SK-N-SH (cell line): ENCODE measurements at regions not wholly inside any gene's neighbourhood (a gene's known extent, or its start where the extent isn't known, plus 50 kb on each side); places are given as distances from the start of the nearest gene placed in this dataset.

Experiments
- CTCF ChIA-PET: fragments of 300-600, 350-600 bp; formaldehyde crosslinking; extraction: SDS; loops from one replicate; lab custom pipeline; 2021; lab: Yijun Ruan, JAX
- POLR2A ChIA-PET: fragments of 350-600 bp; sonication (Branson Sonifier 250); formaldehyde crosslinking; extraction: SDS; loops from one replicate; lab custom pipeline; 2020; ENCODE audit warnings: antibody characterized with exemption, inconsistent platforms; lab: Yijun Ruan, JAX
- DNase-seq: peaks from one replicate; pipeline ENCODE4 v3.0.0; 2012
- H2AFZ ChIP-seq: fragments of 200-600 bp; sonication (generic); 2 replicates; pipeline ENCODE4 v1.8.1; 2016; ENCODE audit warnings: antibody characterized with exemption, mild to moderate bottlenecking, low read depth
- H3F3A ChIP-seq: fragments of 200-600 bp; sonication (generic); replicated peaks from 2 replicates; pipeline ENCODE3; 2016; ENCODE audit warnings: antibody characterized with exemption, mild to moderate bottlenecking; ENCODE audit not compliant: insufficient read depth
- H3K27ac ChIP-seq, 2 experiments: fragments of 200-500 bp in 1 of 2; fragments of 200-600 bp in 1 of 2; sonication (Bioruptor generic) in 1 of 2; sonication (generic), shearing (Covaris generic) in 1 of 2; 2 replicates each; pipeline versions ENCODE4 v1.5.1 to v1.6.1; 2014 to 2016; ENCODE audit warnings: low read depth in 2 of 2, inconsistent platforms in 1 of 2, low read length in 1 of 2, mild to moderate bottlenecking in 1 of 2, mixed read lengths in 1 of 2
- H3K27me3 ChIP-seq: fragments of 200-600 bp; sonication (generic), shearing (Covaris generic); 2 replicates; pipeline ENCODE4 v1.6.1; 2016; ENCODE audit warnings: mixed run types; ENCODE audit not compliant: insufficient read depth
- H3K36me3 ChIP-seq, 2 experiments: fragments of 200-500 bp in 1 of 2; fragments of 200-600 bp in 1 of 2; sonication (Bioruptor generic) in 1 of 2; sonication (generic) in 1 of 2; replicated peaks in 1 of 2; 2 replicates each; pipeline versions ENCODE3 to v1.5.1; 2014 to 2016; ENCODE audit warnings: low read length in 1 of 2, mild to moderate bottlenecking in 1 of 2; ENCODE audit not compliant: insufficient read depth in 2 of 2, control insufficient read depth in 1 of 2
- H3K4me1 ChIP-seq, 2 experiments: fragments of 200-500 bp in 1 of 2; fragments of 200-600 bp in 1 of 2; sonication (Bioruptor generic) in 1 of 2; sonication (generic), shearing (Covaris generic) in 1 of 2; 2 replicates each; pipeline versions ENCODE4 v1.5.1 to v1.6.1; 2014 to 2016; ENCODE audit warnings: low read depth in 1 of 2, low read length in 1 of 2, mixed run types in 1 of 2; ENCODE audit not compliant: insufficient read depth in 2 of 2, control insufficient read depth in 1 of 2
- H3K4me2 ChIP-seq: fragments of 200-600 bp; sonication (generic), shearing (Covaris generic); 2 replicates; pipeline ENCODE4 v1.6.1; 2017; ENCODE audit warnings: mixed run types
- H3K4me3 ChIP-seq, 2 experiments: fragments of 200-500 bp in 1 of 2; fragments of 200-600 bp in 1 of 2; sonication (Bioruptor generic) in 1 of 2; sonication (generic), shearing (Covaris generic) in 1 of 2; 2 replicates each; pipeline versions ENCODE4 v1.5.1 to v1.8.1; 2014 to 2016; ENCODE audit warnings: low read depth in 2 of 2, inconsistent platforms in 1 of 2, low read length in 1 of 2, mild to moderate bottlenecking in 1 of 2, mixed read lengths in 1 of 2, moderate library complexity in 1 of 2
- H3K79me2 ChIP-seq: fragments of 200-600 bp; sonication (generic); 2 replicates; pipeline ENCODE4 v1.8.1; 2017; ENCODE audit warnings: mild to moderate bottlenecking; ENCODE audit not compliant: insufficient read depth
- H3K9ac ChIP-seq: fragments of 200-600 bp; sonication (generic); 2 replicates; pipeline ENCODE4 v1.6.1; 2017; ENCODE audit warnings: mixed run types
- H3K9me2 ChIP-seq: fragments of 200-600 bp; sonication (generic); 2 replicates; pipeline ENCODE4 v1.6.1; 2017; ENCODE audit warnings: mixed run types
- H3K9me3 ChIP-seq: fragments of 200-600 bp; sonication (generic); 2 replicates; pipeline ENCODE4 v1.6.1; 2017; ENCODE audit warnings: mixed run types, mild to moderate bottlenecking, moderate library complexity
- H4K20me1 ChIP-seq: fragments of 200-600 bp; sonication (generic); 2 replicates; pipeline ENCODE4 v1.6.1; 2017; ENCODE audit warnings: mild to moderate bottlenecking, mixed run types; ENCODE audit not compliant: insufficient read depth
- ELF1 ChIP-seq: IDR thresholded peaks from 2 replicates; pipeline ENCODE4 v1.4.0; 2012
- FOSL2 ChIP-seq: IDR thresholded peaks from 2 replicates; pipeline ENCODE4 v1.4.0; 2012; ENCODE audit warnings: low read depth, mild to moderate bottlenecking, moderate library complexity, borderline replicate concordance
- GABPA ChIP-seq: IDR thresholded peaks from 2 replicates; pipeline ENCODE4 v1.4.0; 2012; ENCODE audit warnings: low read depth, mild to moderate bottlenecking
- MEF2A ChIP-seq: IDR thresholded peaks from 2 replicates; pipeline ENCODE4 v1.4.0; 2012; ENCODE audit warnings: low read depth, borderline replicate concordance
- POLR2AphosphoS5 ChIP-seq: IDR thresholded peaks from 2 replicates; pipeline ENCODE4 v1.6.1; 2012; ENCODE audit warnings: low read depth, low read length
- RAD21 ChIP-seq: IDR thresholded peaks from 2 replicates; pipeline ENCODE4 v1.6.1; 2012; ENCODE audit warnings: mild to moderate bottlenecking, low read length
- RXRA ChIP-seq: IDR thresholded peaks from 2 replicates; pipeline ENCODE4 v1.4.0; 2012; ENCODE audit warnings: low read depth, mild to moderate bottlenecking, borderline replicate concordance
- SIN3A ChIP-seq: IDR thresholded peaks from 2 replicates; pipeline ENCODE4 v1.6.1; 2012; ENCODE audit warnings: low read depth, mild to moderate bottlenecking, low read length, moderate library complexity, borderline replicate concordance
- SMC3 ChIP-seq: IDR thresholded peaks from 2 replicates; pipeline ENCODE4 v1.6.1; 2012; ENCODE audit warnings: low read depth, low read length, improper control_type of control experiment
- TEAD4 ChIP-seq: IDR thresholded peaks from 2 replicates; pipeline ENCODE4 v1.4.0; 2012; ENCODE audit warnings: mild to moderate bottlenecking, borderline replicate concordance; ENCODE audit not compliant: insufficient read depth
- WGBS: methylation state at CpG from one replicate; pipeline ENCODE4 v1.1.6; 2017; ENCODE audit warnings: low lambda C conversion rate; 5-methylcytosine and 5-hydroxymethylcytosine counted together
- TF ChIP-seq, protein P1 (sequence below): fragments of 150-350 bp; IDR thresholded peaks from 2 replicates; pipeline ENCODE4 v1.6.1; 2016; ENCODE audit warnings: mild to moderate bottlenecking, low read depth, low read length
- TF ChIP-seq, protein P2 (sequence below): IDR thresholded peaks from 2 replicates; pipeline ENCODE4 v1.4.0; 2012; ENCODE audit warnings: low read depth, borderline replicate concordance
- TF ChIP-seq, protein P3 (sequence below): IDR thresholded peaks from 2 replicates; pipeline ENCODE4 v1.4.0; 2012; ENCODE audit warnings: low read depth, borderline replicate concordance
- TF ChIP-seq, protein P4 (sequence below): fragments of 150-350 bp; IDR thresholded peaks from 2 replicates; pipeline ENCODE4 v1.6.1; 2017; ENCODE audit warnings: antibody characterized with exemption, low read length, low read depth, borderline replicate concordance
- TF ChIP-seq, protein P5 (sequence below): IDR thresholded peaks from 2 replicates; pipeline ENCODE4; 2012
- TF ChIP-seq, protein P6 (sequence below): IDR thresholded peaks from 2 replicates; pipeline ENCODE4 v1.6.1; 2012; ENCODE audit warnings: mild to moderate bottlenecking, low read depth, low read length, moderate library complexity

DNA sequence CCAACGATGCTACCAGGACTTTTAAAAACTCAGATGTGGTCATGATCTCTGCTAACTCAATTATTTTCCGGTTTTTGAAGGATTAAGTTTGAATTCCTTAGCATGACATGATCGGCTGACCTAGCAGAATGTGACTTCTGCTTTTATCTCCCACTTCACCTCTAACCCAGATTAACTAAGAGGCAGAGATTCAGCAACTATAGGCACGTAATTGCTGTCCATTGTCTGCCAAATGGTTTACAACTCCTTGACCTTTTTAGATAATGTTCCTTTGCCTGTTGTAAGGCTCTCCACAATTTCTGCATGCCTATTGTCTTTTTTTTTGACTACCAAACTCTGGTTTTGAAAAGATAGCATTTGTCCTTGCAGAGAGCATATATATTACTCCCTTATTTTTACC, 268.2 kb downstream of the BRINP1 start:
- CTCF ChIA-PET: no interaction called here
- H3K4me2 ChIP-seq: no peak overlapping the region
- no peaks in the 10 kb centered on the region for H3F3A ChIP-seq
- H3K9me2 ChIP-seq: no peaks in the 10 kb centered on the region
- WGBS: 13% methylated on average over 4 of the region's 4 CpGs
- DNase-seq: no peak
- no peak overlapping the region for H3K9ac ChIP-seq
- no peaks in the 10 kb centered on the region for H3K36me3 ChIP-seq
- H3K4me1 ChIP-seq: peaks cover 0 to 5% of the 10 kb centered on the region in 2 experiments; a peak in 1 of 4 replicates
- TF ChIP-seq, protein P1, sequence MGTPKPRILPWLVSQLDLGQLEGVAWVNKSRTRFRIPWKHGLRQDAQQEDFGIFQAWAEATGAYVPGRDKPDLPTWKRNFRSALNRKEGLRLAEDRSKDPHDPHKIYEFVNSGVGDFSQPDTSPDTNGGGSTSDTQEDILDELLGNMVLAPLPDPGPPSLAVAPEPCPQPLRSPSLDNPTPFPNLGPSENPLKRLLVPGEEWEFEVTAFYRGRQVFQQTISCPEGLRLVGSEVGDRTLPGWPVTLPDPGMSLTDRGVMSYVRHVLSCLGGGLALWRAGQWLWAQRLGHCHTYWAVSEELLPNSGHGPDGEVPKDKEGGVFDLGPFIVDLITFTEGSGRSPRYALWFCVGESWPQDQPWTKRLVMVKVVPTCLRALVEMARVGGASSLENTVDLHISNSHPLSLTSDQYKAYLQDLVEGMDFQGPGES: no peak
- no peaks in the 10 kb centered on the region for H3K27me3 ChIP-seq
- H3K9me3 ChIP-seq: no peaks in the 10 kb centered on the region
- POLR2A ChIA-PET: no interaction called here
- no peaks in the 10 kb centered on the region for H3K79me2 ChIP-seq
- no peak overlapping the region for H3K4me3 ChIP-seq
- no peak overlapping the region for H3K27ac ChIP-seq
- H4K20me1 ChIP-seq: no peaks in the 10 kb centered on the region
- no peak overlapping the region for H2AFZ ChIP-seq

DNA sequence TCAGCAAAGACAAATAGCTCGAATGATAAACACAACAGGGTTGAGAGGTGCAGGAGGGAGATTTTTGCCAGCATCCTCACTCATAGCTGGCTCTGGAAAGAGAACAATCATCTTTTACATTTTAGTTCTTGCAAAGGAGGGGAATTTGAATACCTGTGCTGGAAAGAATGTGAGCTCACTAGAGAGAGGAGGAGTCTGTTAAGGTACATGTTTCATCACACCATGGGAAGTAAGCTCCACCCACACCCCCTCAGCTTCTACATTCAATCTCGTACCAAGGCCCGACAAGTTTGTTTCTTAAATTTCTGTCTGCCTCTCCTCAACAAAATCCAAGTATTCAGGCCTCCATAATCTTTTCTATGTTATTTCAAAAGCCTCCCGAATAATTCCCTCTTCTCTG, 254.6 kb downstream of the BRINP1 start:
- no peak overlapping the region for H3K4me2 ChIP-seq
- no peak for TF ChIP-seq SMC3
- TF ChIP-seq, protein P2, sequence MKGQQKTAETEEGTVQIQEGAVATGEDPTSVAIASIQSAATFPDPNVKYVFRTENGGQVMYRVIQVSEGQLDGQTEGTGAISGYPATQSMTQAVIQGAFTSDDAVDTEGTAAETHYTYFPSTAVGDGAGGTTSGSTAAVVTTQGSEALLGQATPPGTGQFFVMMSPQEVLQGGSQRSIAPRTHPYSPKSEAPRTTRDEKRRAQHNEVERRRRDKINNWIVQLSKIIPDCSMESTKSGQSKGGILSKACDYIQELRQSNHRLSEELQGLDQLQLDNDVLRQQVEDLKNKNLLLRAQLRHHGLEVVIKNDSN: no peak
- no peak for TF ChIP-seq SIN3A
- no peak for TF ChIP-seq RXRA
- TF ChIP-seq TEAD4: no peak
- TF ChIP-seq, protein P3, sequence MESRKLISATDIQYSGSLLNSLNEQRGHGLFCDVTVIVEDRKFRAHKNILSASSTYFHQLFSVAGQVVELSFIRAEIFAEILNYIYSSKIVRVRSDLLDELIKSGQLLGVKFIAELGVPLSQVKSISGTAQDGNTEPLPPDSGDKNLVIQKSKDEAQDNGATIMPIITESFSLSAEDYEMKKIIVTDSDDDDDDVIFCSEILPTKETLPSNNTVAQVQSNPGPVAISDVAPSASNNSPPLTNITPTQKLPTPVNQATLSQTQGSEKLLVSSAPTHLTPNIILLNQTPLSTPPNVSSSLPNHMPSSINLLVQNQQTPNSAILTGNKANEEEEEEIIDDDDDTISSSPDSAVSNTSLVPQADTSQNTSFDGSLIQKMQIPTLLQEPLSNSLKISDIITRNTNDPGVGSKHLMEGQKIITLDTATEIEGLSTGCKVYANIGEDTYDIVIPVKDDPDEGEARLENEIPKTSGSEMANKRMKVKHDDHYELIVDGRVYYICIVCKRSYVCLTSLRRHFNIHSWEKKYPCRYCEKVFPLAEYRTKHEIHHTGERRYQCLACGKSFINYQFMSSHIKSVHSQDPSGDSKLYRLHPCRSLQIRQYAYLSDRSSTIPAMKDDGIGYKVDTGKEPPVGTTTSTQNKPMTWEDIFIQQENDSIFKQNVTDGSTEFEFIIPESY: no peak
- TF ChIP-seq, protein P4, sequence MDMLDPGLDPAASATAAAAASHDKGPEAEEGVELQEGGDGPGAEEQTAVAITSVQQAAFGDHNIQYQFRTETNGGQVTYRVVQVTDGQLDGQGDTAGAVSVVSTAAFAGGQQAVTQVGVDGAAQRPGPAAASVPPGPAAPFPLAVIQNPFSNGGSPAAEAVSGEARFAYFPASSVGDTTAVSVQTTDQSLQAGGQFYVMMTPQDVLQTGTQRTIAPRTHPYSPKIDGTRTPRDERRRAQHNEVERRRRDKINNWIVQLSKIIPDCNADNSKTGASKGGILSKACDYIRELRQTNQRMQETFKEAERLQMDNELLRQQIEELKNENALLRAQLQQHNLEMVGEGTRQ: no peak
- TF ChIP-seq, protein P5, sequence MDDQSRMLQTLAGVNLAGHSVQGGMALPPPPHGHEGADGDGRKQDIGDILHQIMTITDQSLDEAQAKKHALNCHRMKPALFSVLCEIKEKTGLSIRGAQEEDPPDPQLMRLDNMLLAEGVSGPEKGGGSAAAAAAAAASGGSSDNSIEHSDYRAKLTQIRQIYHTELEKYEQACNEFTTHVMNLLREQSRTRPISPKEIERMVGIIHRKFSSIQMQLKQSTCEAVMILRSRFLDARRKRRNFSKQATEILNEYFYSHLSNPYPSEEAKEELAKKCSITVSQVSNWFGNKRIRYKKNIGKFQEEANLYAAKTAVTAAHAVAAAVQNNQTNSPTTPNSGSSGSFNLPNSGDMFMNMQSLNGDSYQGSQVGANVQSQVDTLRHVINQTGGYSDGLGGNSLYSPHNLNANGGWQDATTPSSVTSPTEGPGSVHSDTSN: no peak
- TF ChIP-seq GABPA: no peak
- TF ChIP-seq, protein P6, sequence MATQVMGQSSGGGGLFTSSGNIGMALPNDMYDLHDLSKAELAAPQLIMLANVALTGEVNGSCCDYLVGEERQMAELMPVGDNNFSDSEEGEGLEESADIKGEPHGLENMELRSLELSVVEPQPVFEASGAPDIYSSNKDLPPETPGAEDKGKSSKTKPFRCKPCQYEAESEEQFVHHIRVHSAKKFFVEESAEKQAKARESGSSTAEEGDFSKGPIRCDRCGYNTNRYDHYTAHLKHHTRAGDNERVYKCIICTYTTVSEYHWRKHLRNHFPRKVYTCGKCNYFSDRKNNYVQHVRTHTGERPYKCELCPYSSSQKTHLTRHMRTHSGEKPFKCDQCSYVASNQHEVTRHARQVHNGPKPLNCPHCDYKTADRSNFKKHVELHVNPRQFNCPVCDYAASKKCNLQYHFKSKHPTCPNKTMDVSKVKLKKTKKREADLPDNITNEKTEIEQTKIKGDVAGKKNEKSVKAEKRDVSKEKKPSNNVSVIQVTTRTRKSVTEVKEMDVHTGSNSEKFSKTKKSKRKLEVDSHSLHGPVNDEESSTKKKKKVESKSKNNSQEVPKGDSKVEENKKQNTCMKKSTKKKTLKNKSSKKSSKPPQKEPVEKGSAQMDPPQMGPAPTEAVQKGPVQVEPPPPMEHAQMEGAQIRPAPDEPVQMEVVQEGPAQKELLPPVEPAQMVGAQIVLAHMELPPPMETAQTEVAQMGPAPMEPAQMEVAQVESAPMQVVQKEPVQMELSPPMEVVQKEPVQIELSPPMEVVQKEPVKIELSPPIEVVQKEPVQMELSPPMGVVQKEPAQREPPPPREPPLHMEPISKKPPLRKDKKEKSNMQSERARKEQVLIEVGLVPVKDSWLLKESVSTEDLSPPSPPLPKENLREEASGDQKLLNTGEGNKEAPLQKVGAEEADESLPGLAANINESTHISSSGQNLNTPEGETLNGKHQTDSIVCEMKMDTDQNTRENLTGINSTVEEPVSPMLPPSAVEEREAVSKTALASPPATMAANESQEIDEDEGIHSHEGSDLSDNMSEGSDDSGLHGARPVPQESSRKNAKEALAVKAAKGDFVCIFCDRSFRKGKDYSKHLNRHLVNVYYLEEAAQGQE: no peak
- no peak for TF ChIP-seq RAD21
- no peak for TF ChIP-seq ELF1
- no peak for TF ChIP-seq POLR2AphosphoS5
- no peak for TF ChIP-seq FOSL2
- TF ChIP-seq MEF2A: no peak
- H3K9me3 ChIP-seq: no peaks in the 10 kb centered on the region
- no peaks in the 10 kb centered on the region for H3K27me3 ChIP-seq
- H4K20me1 ChIP-seq: no peaks in the 10 kb centered on the region
- no peak overlapping the region for H3K9ac ChIP-seq
- 27% methylated on average over 4 of the region's 4 CpGs for WGBS
- H3K79me2 ChIP-seq: no peaks in the 10 kb centered on the region
- H3K27ac ChIP-seq: no peak overlapping the region
- no peaks in the 10 kb centered on the region for H3K36me3 ChIP-seq
- no peak overlapping the region for H2AFZ ChIP-seq
- DNase-seq: no peak
- POLR2A ChIA-PET: no interaction called here
- H3K9me2 ChIP-seq: no peaks in the 10 kb centered on the region
- CTCF ChIA-PET: no interaction called here
- H3F3A ChIP-seq: no peaks in the 10 kb centered on the region
- H3K4me1 ChIP-seq: no peaks in the 10 kb centered on the region
- H3K4me3 ChIP-seq: no peak overlapping the region
